Posterior cingulate gyrus (tissue), 11 donors: ENCODE measurements at regions not wholly inside any gene's neighbourhood (a gene's known extent, or its start where the extent isn't known, plus 50 kb on each side); places are given as distances from the start of the nearest gene placed in this dataset.
"Not testable (repeated sequence)": the region's sequence is repeated elsewhere in the genome, so short reads cannot be mapped to it uniquely, and the experiment has no call there.

Experiments used
- DNase-seq, 10 donors: peaks; one replicate each; pipeline versions ENCODE4 v3.0.0 to v3.0.0-alpha.2; 2020 to 2021; ENCODE audit warnings: mixed read lengths in 3 of 10
- intact Hi-C: fragments of 100-400 bp; cut with DNase I; formaldehyde crosslinking; loops from one replicate; pipeline ENCODE4 v1.15.1; 2023

DNA sequence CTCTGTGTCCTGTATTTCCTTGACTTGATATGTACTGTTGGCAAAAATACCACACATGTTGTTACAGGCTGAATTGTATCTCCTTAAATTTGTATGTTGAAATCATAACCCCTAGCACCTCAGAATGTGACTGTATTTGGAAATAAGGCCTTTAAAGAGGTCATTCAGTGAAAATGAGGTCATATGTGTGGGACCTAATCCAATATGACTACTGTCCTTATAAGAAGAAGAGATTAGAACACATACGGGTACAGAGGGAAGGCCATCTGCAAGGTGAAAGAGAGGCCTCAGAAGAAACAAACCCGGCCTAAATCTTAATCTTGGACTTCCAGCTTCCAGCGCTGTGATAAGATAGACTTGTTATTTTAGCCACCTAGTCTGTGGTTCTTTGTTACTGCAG lies 202.5 kb downstream of the NUFIP1 start:
- no peak for DNase-seq
- intact Hi-C loops: no loop called here

DNA sequence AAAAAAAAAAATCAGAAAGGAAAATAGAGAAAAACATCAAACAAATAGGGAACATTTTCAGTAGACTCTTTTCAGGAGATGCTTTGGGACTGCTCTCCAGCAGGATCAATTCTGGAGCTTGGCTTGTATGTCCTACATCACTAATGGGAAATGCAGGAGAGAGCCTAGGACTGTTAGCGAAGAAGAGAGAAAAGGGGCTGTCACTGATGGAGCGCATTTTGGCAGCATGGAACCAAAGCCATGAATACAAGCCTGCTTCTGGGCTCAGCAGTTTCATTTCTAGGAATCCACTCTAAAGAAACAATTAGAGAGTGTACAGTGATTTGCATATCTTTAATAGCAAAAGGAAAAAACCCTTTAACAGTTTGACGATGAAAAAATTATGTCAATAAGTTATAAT lies 203.9 kb downstream of the NUFIP1 start:
- no peak for DNase-seq
- intact Hi-C loops: no loop called here

DNA sequence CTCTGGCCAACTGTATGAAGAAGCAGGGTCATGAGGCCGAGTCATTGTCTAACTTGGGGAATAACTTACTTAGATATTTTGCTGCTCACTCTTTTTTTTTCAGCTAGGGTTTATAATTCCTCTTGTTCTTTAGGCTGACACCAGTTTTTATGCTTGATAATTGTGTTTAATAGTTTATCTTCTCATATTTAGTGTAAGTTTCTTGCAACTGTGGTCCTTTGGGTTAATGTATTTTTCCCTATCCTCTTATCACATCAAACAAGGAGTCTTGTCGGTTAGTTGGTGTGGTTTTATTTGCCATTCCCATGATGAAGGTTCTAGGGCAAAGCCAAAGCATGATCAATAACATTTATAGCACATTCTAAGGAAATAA lies 204.6 kb downstream of the NUFIP1 start:
- DNase-seq: no peak
- intact Hi-C loops: no loop called here

DNA sequence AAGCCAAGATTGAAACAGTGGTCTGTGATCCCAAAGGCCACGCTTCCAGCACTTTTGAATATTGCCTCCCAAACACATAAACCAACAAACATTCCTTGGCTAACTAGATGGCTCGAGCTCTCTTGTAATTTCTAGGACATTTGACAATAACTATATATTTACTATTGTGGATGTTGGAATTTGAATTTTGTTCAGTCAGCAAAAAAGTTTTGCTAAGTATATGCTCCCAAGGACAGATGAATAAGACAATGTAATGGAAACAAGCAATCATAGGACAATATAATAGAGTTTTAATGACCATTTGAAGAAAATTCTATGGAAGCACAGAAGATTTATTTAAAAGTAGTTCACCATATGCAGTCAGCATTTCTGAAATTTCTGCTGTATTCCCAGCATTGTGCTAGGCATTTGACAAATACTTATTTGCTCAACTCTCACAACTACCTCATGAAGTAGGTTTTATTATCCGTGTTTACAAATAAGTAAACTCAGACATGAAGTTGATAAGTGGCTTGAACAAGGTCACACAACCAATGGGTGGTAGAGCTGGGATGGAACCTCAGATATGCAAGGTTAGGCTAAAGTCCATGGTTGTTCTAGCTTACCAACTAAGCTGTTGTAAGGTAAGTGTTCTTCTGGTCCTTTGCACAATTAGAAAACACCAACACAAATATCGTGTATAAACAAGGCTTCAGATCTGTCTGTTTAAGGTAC lies 205.1 kb downstream of the NUFIP1 start:
- no peak for DNase-seq
- intact Hi-C loops: no loop called here

DNA sequence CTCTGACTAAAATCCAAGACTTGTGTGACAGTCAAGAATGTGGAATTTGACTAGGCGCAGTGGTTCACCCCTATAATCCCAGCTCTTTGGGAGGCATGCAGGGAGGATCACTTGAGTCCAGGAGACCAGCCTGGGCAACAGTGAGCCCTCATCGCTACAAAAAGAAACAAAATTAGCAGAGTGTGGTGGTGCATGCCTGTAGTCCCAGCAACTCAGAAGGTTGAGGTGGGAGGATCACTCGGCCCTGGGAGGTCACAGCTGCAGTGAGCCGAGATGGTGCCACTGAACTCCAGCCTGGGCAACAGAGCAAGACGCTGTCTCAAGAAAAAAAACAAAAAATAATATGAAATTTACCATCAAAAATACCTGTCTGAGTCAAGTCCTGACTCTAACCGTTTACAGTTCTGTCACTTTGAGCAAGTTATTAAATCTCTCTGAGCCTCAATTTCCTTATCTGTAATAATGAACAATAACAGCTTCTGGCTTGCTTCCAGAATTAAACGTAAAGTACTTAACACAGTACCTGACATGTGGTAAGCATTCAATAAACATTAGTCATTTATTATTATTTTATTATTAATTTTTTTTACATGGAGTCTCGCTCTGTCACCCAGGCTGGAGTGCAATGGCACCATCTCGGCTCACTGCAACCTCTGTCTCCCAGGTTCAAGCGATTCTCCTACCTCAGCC lies 204.6 kb upstream of the TSC22D1 start:
- DNase-seq: no peak
- intact Hi-C loops: no loop called here

DNA sequence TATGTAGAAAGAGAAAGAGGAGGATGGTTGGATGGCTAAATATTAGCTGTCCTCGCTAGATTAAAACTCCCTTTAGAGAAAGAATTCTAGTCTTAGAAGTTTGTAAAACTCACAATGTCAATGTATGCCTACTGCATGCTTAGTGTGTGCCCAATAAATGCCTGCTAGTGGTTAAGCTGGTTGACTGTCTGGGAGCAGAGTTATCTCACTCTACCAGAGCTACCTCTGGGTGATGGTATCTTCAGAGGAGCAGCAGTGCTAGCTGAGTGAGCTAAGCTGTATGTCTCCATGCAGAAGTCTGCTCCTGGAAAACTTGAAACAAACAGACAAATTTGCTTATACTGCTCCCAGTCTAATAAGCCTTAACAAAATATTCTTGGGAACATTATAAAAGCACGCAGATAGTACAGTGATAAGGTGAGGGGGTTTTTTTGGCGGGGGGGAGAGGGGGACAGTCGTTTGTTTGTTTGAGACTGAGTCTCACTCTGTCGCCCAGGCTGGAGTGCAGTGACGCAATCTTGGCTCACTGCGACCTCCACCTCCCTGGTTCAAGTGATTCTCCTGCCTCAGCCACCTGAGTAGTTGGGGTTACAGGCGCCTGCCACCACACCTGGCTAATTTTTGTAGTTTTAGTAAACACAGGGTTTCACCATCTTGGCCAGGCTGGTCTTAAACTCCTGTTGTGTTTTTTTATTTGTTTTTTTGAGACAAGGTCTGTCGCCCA lies 202.8 kb upstream of the TSC22D1 start:
- intact Hi-C loops: no loop called here
- DNase-seq: no peak

DNA sequence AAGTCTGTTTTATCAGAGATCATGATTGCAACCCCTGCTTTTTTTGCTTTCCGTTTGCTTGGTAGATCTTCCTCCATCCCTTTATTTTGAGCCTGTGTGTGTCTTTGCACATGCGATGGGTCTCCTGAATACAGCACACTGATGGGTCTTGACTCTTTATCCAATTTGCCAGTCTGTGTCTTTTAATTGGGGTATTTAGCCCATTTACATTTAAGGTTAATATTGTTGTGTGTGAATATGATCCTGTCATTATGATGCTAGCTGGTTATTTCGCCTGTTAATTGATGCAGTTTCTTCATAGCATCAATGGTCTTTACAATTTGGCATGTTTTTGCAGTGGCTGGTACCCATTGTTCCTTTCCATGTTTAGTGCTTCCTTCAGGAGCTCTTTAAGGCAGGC lies 199.2 kb upstream of the TSC22D1 start:
- DNase-seq, intact Hi-C loops: not testable (repeated sequence)

DNA sequence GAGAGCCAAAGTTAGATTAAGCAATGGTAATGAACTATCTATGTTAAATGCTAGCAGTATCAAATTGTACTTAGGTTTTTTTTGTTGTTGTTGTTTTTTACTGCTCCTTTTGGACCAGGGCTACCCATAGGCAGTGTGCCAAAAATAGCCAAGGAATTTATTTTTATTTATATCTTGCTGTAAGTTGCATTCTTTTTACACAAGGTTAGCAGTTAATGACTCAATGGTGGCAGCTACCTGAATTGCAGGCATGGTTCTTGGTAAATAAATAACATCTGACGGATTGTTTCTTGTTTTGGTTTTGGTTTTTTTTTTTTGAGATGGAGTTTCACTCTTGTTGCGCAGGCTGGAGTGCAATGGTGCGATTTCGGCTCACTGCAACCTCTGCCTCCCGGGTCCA lies 194.8 kb upstream of the TSC22D1 start:
- intact Hi-C loops: no loop called here
- DNase-seq: no peak

DNA sequence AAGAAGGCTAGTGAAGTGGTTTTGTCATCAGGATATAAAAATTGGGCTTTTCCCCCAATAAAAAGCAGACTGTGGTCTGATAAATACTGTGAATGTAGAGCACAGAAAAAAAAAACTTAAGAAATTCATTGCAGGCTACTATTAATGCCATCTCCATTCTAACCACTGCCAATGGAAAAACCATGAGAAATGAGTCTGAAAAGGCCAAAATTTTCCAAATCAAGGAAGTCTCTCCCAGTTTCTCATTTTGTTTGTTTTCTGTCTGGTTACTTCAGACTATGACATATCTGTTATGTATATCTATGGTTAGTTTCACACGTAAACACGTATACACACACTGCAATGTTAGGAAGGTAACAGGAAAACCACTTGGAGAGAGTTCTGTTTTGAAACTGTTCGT lies 193.6 kb upstream of the TSC22D1 start:
- DNase-seq: no peak
- intact Hi-C loops: no loop called here

DNA sequence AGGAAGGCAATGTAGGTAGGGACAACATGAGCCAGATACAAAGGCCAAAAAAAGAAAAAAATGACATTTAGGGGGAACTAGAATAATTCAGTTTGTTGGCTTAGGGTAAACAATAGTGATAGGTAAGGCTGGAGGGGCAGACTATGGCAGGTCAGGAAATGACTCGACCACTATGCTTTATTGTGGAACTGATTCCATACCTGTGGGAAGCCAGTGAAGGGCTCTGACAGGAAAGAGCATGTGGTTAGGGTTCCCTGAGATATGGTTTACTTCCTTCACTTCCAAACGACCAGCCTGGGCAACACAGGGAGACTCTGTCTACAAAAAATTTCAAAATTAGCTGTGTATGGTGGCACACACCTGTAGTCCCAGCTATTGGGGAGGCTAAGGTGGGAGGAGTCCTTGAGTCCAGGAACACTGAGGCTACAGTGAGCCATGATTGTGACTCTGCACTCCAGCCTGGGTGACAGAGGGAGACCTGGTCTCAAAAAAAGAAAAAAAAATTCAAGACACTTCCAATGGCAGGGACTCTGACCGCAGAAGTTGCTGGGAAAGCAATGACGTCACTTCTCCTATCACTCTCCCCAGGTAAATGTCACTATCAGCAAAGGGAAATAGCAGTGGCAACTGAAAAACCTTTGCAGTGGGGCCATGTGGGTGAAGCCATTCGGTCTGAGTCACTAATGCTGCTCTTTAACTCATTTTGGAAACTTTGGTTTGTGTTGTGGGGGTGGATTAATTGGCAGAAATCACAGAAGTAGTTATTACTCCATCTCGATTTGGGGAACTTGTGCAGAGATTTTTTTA lies 192.8 kb upstream of the TSC22D1 start:
- DNase-seq: no peak
- intact Hi-C loops: no loop called here

DNA sequence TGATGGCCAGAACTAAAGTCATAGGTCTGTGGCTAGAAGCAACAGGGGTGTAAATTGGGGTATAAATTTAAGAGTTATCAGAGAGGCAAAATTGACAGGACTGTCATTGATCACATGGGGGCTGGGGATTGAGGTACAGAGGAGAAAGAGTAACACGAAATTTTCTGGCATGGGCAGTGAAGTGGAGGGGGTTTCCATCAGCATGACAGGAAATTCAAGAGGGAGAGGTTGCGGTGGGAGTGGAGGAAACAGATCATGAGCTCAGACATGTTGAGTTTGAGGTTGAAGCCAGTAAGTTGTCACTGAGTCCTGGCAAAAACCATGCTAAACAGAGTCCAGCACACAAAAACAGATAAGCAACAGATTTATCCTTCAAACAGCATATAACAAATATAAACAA lies 192.1 kb upstream of the TSC22D1 start:
- no peak for DNase-seq
- intact Hi-C loops: no loop called here

DNA sequence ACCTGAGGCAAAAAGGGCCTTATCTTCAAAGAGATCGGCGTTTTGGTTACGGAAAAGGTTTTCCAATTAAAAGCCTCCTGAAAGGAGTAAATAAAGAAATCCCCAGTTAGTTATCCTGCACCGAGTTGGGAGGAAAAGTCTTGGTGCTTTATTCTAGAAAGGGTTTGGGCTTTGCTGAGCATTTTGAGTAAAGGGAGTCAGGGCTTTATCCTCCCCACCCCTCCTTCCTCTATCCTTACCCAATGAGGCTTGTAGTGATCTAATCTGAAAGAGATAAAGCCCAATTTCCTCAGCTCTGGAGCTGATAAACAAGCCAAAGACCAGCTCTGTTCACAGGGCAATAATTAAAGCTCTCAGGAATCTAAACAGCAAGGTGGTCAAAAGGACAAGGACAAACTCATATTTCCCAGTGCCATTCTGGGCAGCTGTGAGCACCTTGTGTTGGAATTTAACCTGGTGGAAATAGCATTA lies 188.9 kb upstream of the TSC22D1 start:
- intact Hi-C loops: no loop called here
- DNase-seq: no peak

DNA sequence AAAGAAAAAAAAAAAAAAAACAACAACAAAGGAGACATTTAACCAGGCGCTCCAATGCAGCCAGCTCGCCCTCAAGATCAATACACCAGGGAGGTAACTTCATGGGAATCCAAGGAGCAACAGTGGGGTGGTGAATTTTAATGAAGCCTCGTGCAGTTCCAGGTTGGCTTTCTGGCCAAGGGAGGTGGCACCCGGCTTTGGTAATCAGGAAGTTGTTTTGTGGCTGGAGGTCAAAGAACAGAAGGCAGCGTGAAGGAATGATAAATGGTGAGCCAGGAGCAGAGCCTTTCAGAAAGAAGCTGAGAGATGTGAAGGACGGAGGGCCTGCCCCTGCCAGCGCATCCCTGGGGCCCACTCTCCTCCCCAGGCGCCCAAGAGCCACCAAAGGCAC lies 188.2 kb upstream of the TSC22D1 start:
- intact Hi-C loops: no loop called here
- DNase-seq: no peak

DNA sequence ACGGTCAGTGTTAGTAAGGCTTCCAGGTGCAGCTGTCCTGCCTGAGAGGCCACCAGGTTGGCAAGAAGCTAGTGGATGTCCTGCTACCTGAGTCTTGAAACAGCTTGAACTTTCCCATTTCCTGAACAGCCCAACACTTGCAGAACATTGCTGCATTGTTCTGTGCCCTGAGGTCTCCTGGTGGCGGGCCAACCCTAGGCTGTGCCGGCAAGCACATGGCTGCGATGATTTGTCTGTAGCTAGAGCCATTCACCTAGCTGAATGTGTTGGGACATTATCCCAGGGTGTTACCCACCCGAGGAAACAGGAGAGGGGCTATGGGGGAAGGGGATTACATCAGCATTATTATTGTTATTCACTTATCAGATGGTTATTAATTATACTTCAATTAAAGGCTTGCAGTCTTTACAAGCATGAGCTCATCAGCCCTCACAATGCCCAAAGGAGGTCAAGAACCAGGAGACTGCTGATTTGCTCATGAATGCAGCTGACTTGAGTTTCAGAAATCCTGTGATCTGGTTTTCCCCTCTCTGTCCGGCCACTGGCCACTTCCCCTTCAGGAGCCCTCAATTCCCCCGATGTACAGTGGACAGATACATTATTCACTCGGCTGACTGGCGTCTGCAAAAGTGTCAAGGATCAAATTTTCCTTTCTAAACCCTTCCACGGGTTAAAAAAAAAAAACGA lies 187.6 kb upstream of the TSC22D1 start:
- DNase-seq: peak in 3 of 10 donors; percentile 35 to 86 (median 56)

DNA sequence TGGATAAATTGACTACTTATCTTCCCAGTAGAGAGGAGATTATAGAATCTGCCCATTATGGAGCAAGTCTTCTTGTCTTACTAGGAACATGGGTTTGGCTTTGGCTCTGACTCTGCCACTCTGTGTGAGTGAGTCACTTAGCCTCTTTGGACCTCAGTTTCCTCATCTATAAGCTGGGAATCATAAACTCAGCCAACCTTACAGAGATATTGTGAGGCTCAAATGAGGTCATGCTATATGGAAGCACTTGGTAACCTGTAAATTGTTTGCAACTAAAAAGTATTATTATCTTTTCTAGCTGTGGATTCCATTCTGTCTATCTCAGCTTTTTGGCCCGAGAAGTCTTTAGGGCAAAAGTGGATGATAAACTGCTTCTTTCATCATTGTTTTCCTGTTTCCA lies 186.8 kb upstream of the TSC22D1 start:
- intact Hi-C loops: no loop called here
- DNase-seq: no peak

More for the DNA sequence above, 187.6 kb upstream of the TSC22D1 start:
- intact Hi-C loops: no loop called here

DNA sequence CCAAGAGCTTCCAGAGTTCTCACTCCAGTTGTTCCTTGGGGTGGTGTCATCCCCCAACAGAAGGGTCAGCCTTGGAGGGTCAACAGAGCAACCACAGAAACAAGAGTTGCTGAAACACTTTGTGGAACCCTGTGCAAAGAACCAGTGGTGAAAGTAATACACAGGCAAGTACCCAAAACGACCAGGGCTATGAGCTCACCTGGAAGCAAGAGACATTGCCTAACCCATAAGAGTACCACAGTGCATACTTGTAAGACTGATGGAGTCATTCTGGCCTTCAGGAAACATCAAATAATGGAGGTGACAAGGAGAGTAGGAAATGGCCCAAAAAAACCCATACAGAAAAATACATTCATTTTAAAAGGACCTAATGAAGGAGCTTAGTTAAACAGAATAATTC lies 184.3 kb upstream of the TSC22D1 start:
- intact Hi-C loops: no loop called here
- DNase-seq: no peak

DNA sequence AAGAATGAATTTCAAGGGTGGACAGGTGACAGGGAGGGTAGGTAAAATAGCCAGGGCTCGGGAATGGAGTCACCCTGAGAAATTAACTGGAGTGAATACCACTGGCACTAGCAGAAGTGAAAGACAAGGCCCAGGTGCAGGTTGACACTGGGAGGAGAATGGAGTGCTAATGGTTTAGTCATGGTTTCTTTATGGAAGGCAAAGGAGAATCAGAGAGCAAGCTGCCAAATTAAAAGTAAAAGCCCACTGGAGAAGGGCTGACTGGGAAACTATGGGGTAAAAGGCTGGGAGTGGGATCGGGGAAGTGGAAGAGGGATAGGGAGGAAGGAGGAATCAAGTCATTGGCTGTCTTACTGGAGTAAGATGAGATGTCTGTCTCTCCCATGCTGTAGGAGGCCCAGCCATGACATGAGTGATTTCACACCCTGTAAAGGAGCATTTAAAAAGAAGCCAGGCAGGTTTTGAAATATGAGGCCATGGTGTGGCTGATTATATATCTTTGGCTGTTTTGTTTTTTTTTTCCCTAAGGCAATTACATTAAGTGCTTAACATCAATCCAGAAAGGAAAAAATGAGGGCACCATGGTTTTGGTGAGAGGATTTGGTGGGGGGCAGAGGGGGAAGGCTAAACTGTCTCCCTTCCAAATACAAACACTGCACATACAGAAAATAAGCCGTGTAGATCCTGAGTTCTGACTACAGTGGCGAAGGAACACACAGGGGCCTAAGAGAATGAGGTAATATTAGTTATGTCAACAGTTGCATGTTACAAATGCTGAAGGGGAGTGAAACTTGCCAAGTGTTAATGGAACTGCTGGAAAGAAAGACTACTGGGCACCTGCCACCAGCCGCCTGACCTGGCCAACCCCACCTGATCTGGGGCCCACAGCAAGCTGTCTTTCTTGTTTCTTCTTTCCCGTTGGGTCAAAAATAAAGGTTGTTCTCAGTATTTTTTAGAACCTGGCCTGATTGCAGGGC lies 183.5 kb upstream of the TSC22D1 start:
- intact Hi-C loops: no loop called here
- DNase-seq: no peak

DNA sequence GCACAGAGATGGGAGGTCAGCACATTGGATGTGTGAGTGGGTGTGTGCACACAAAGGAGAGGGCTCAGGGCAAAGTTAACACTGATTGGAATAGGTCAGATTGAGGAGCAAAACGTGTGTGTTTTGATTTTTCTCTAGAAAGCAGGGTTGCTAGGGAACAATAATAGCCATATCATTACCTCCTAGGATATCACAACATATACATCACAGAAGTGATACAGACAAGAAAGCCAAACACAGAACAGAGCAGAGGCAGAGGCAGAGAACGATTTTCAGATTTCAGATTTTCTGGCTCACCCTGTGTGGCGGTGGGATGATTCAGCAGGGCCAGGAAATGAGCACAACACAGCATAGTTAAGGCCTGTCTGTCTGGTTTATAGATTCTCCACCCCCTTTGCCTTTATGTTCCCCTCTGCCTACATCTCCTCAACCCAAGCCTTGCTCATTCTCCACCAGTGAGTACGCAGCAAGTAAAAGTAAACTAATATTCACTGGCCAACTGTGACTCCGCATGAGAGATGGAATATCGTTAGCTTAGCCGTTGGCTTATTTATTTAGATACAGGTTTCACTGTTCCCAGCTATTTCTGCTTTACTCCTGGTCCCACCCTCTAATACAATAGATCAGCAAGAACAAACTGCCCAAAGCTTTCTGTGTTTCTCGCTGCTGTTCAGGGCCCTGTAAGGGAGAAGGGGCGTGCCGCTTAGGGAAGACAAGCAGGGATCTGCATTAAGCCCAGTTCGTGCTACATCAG lies 182.7 kb upstream of the TSC22D1 start:
- DNase-seq: no peak
- intact Hi-C loops: no loop called here
